ENCODE measurements at regions not wholly inside any gene's neighbourhood (a gene's known extent, or its start where the extent isn't known, plus 50 kb on each side); places are given as distances from the start of the nearest gene placed in this dataset.

DNA sequence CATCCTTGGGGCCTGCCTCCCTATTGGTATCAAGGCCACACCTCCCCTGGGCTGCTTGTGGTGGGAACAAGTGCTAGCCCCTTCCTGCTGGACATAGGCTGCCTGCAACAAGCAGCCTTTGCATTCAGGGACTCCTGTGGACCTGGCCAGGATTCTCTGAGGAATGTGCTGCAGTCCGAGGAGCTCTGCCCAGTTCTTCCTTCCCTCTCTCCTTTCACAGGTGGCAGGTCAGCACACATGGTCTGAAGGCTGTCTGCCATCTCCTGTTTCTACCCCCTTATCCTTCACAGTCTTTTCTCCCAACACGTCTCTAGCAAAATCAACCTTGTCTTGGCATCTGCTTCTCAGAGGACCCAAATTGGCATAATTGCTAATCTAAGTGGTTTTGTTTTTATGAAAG is 97.0 kb upstream of the LIPC start:
- Histone ChIP-seq H3K27ac (ENCODE audit: low read depth in 1 of 2, low read length in 2 of 2) (no peak overlapping the region), H3K9ac (ENCODE audit: low read depth in 1 of 2, low read length in 2 of 2) (no peak overlapping the region), H3K36me3 (ENCODE audit: control insufficient read depth in 4 of 4, insufficient read depth in 3 of 4, low read depth in 1 of 4, low read length in 3 of 4) (no peaks in the 10 kb centered on the region), H3K4me3 (ENCODE audit: low read depth in 1 of 3, low read length in 3 of 3) (no peak overlapping the region), H3K9me3 (ENCODE audit: control insufficient read depth in 4 of 4, low read length in 3 of 4) (no peaks in the 10 kb centered on the region), H3K4me1 (ENCODE audit: control insufficient read depth in 4 of 4, insufficient read depth in 4 of 4, low read length in 3 of 4) (peaks cover 11 to 34% (median 28%) of the 10 kb centered on the region in 4 donors), H3K27me3 (ENCODE audit: control insufficient read depth in 4 of 4, insufficient read depth in 4 of 4, low read length in 3 of 4) (no peaks in the 10 kb centered on the region)
- WGBS = 98% methylated on average over 2 of the region's 2 CpGs
- TF ChIP-seq JUND (IDR thresholded peaks at IDR 0.05) (no peak), NR2F2 (IDR thresholded peaks at IDR 0.05) (no peak), YY1 (IDR thresholded peaks at IDR 0.05) (no peak)
- no peak for DNase-seq (ENCODE audit: low spot score)

DNA sequence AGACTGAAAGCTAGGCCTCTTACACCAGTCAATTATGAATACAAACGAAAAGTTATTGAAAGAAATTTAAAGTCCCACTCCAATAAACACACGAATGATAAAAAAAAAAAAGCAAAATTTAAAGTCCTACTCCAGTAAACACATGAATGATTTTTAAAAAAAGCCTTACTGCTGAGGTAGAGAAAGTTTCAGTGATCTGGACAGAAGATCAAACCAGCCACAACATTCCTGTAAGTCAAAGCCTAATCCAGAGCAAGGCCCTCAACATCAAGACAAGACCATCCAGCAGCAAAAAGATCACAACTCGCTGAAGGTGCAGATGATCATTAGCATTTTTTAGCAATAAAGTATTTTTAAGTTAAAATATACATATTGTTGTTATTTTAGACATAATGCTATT is 95.6 kb upstream of the LIPC start:
- 87% methylated on average over 3 of the region's 3 CpGs for WGBS
- no peaks in the 10 kb centered on the region for H3K27me3 ChIP-seq (ENCODE audit: control insufficient read depth in 4 of 4, insufficient read depth in 4 of 4, low read length in 3 of 4)
- H3K9me3 ChIP-seq (ENCODE audit: control insufficient read depth in 4 of 4, low read length in 3 of 4) = no peaks in the 10 kb centered on the region
- no peak overlapping the region for H3K4me3 ChIP-seq (ENCODE audit: low read depth in 1 of 3, low read length in 3 of 3)
- no peak overlapping the region for H3K9ac ChIP-seq (ENCODE audit: low read depth in 1 of 2, low read length in 2 of 2)
- DNase-seq (ENCODE audit: low spot score) = no peak
- H3K36me3 ChIP-seq (ENCODE audit: control insufficient read depth in 4 of 4, insufficient read depth in 3 of 4, low read depth in 1 of 4, low read length in 3 of 4) = no peaks in the 10 kb centered on the region
- TF ChIP-seq, protein P1, sequence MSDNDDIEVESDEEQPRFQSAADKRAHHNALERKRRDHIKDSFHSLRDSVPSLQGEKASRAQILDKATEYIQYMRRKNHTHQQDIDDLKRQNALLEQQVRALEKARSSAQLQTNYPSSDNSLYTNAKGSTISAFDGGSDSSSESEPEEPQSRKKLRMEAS (IDR thresholded peaks at IDR 0.05) = no peak
- no peak for TF ChIP-seq JUND (IDR thresholded peaks at IDR 0.05)
- TF ChIP-seq, protein P2, sequence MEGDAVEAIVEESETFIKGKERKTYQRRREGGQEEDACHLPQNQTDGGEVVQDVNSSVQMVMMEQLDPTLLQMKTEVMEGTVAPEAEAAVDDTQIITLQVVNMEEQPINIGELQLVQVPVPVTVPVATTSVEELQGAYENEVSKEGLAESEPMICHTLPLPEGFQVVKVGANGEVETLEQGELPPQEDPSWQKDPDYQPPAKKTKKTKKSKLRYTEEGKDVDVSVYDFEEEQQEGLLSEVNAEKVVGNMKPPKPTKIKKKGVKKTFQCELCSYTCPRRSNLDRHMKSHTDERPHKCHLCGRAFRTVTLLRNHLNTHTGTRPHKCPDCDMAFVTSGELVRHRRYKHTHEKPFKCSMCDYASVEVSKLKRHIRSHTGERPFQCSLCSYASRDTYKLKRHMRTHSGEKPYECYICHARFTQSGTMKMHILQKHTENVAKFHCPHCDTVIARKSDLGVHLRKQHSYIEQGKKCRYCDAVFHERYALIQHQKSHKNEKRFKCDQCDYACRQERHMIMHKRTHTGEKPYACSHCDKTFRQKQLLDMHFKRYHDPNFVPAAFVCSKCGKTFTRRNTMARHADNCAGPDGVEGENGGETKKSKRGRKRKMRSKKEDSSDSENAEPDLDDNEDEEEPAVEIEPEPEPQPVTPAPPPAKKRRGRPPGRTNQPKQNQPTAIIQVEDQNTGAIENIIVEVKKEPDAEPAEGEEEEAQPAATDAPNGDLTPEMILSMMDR (IDR thresholded peaks at IDR 0.05; ENCODE audit: low read depth, low read length, missing input control) = no peak
- TF ChIP-seq RXRA (IDR thresholded peaks at IDR 0.05) = no peak
- no peak for TF ChIP-seq EGR1 (IDR thresholded peaks at IDR 0.05; ENCODE audit: low read depth in 2 of 2)
- TF ChIP-seq HNF4A (conservative IDR thresholded peaks at IDR 0.05) = no peak
- no peak for TF ChIP-seq FOXA1 (IDR thresholded peaks at IDR 0.05)
- TF ChIP-seq, protein P3, sequence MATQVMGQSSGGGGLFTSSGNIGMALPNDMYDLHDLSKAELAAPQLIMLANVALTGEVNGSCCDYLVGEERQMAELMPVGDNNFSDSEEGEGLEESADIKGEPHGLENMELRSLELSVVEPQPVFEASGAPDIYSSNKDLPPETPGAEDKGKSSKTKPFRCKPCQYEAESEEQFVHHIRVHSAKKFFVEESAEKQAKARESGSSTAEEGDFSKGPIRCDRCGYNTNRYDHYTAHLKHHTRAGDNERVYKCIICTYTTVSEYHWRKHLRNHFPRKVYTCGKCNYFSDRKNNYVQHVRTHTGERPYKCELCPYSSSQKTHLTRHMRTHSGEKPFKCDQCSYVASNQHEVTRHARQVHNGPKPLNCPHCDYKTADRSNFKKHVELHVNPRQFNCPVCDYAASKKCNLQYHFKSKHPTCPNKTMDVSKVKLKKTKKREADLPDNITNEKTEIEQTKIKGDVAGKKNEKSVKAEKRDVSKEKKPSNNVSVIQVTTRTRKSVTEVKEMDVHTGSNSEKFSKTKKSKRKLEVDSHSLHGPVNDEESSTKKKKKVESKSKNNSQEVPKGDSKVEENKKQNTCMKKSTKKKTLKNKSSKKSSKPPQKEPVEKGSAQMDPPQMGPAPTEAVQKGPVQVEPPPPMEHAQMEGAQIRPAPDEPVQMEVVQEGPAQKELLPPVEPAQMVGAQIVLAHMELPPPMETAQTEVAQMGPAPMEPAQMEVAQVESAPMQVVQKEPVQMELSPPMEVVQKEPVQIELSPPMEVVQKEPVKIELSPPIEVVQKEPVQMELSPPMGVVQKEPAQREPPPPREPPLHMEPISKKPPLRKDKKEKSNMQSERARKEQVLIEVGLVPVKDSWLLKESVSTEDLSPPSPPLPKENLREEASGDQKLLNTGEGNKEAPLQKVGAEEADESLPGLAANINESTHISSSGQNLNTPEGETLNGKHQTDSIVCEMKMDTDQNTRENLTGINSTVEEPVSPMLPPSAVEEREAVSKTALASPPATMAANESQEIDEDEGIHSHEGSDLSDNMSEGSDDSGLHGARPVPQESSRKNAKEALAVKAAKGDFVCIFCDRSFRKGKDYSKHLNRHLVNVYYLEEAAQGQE (IDR thresholded peaks at IDR 0.05) = no peak
- TF ChIP-seq YY1 (IDR thresholded peaks at IDR 0.05) = no peak
- TF ChIP-seq RAD21 (IDR thresholded peaks at IDR 0.05) = no peak
- TF ChIP-seq NR2F2 (IDR thresholded peaks at IDR 0.05) = no peak
- TF ChIP-seq TAF1 (conservative IDR thresholded peaks at IDR 0.05) = no peak
- TF ChIP-seq HNF4G (IDR thresholded peaks at IDR 0.05) = no peak
- TF ChIP-seq SP1 (IDR thresholded peaks at IDR 0.05) = no peak
- TF ChIP-seq FOXA2 (IDR thresholded peaks at IDR 0.05) = no peak
- TF ChIP-seq GABPA (IDR thresholded peaks at IDR 0.05 in 1 of 2, conservative IDR thresholded peaks at IDR 0.05 in 1 of 2) = no peak
- TF ChIP-seq, protein P4, sequence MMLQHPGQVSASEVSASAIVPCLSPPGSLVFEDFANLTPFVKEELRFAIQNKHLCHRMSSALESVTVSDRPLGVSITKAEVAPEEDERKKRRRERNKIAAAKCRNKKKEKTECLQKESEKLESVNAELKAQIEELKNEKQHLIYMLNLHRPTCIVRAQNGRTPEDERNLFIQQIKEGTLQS (IDR thresholded peaks at IDR 0.05) = no peak
- TF ChIP-seq, protein P5, sequence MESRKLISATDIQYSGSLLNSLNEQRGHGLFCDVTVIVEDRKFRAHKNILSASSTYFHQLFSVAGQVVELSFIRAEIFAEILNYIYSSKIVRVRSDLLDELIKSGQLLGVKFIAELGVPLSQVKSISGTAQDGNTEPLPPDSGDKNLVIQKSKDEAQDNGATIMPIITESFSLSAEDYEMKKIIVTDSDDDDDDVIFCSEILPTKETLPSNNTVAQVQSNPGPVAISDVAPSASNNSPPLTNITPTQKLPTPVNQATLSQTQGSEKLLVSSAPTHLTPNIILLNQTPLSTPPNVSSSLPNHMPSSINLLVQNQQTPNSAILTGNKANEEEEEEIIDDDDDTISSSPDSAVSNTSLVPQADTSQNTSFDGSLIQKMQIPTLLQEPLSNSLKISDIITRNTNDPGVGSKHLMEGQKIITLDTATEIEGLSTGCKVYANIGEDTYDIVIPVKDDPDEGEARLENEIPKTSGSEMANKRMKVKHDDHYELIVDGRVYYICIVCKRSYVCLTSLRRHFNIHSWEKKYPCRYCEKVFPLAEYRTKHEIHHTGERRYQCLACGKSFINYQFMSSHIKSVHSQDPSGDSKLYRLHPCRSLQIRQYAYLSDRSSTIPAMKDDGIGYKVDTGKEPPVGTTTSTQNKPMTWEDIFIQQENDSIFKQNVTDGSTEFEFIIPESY (IDR thresholded peaks at IDR 0.05) = no peak
- H3K4me1 ChIP-seq (ENCODE audit: control insufficient read depth in 4 of 4, insufficient read depth in 4 of 4, low read length in 3 of 4) = peaks cover 11 to 22% (median 17%) of the 10 kb centered on the region in 4 donors
- H3K27ac ChIP-seq (ENCODE audit: low read depth in 1 of 2, low read length in 2 of 2) = no peak overlapping the region

Data from liver (tissue), 8 donors.